Tongue (tissue), 1 donor: ENCODE measurements at regions not wholly inside any gene's neighbourhood (a gene's known extent, or its start where the extent isn't known, plus 50 kb on each side); places are given as distances from the start of the nearest gene placed in this dataset.
"Not testable (repeated sequence)": the region's sequence is repeated elsewhere in the genome, so short reads cannot be mapped to it uniquely, and the experiment has no call there.

Experiments used
- DNase-seq: peaks from one replicate; pipeline ENCODE4 v3.0.0-alpha.2; 2015

GRCh38 chr7:81180573-81180972, 261.7 kb upstream of the SEMA3C start:
- no peak for DNase-seq

DNA sequence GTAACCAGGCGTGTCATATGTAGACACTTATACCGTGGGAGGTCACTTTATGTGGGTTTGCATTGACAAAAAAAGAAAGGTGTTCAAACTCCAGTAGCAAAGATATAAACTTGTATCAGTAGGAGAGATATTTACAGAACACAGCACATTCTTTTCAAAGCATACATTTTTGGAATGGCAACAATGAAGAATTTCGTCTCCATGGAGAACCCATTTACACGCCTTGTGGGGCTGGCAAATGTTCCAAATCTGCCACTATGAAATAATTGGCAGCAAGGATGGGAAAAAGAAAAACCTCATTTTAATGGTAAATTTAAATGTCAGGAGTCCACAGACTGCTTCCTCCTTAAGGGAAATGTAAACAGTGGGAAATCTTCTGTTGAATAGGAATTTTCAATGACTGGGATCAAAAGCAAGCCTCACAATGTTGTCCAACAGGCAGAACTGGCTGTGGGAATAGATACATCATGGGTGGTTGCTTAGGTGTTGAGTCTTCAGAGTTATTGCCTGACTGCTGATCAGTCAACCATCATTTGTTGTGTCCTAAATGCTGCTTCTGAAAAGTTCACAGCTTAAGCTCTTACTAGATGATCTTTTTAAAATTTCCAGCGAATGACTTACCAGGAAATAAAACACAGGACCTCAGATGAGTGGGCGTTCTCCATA, 256.6 kb upstream of the SEMA3C start:
- DNase-seq = peak; percentile 80

DNA sequence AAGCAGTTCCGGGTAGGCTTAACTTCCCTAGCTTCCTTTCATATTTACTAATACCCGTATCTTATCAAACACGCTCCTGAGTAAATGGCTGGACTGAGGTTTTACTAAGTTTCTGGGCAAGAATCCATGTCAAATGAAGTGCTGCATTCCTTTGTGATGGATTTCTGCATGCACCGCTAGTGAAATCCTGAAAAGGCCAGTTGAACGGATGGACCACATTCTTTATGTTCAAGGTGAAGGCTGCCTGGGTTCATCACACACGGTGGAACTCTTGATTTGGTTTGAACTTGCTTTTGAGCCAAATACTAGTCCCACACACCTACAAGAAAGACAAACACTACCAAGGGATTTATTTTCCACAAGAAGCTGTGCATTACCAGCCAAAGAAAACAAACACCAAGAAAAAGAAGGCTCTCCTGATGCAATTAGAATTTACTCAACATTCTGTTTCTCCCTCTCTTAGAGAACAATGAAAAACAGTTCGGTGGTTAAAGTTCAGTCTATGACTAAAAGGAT, 255.0 kb upstream of the SEMA3C start:
- peak; percentile 27 for DNase-seq

DNA sequence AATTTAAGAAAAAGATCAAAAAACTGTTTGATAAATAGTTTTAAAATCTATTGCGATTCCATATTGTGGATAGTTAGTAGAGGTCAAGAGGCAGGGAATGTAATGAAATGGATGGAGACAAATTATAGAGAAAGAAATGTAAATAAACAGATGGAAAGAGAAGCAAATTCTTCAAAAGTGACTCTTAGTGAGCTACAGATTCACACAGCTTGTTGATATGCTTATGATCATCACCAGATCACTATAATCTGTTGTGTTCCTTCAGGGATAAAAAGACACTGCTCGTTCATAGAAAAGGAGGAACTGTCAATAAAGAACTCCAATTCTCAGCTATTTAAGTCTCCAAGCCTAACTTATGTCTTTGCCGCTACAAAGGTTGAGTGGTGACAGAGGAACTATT, 251.4 kb upstream of the SEMA3C start:
- DNase-seq = no peak

- DNase-seq = no peak
Measured at GRCh38 chr7:81167934-81168333, 249.1 kb upstream of the SEMA3C start.

GRCh38 chr7:81165070-81165469, 246.2 kb upstream of the SEMA3C start:
- no peak for DNase-seq

GRCh38 chr7:81162771-81163525, 244.1 kb upstream of the SEMA3C start:
- DNase-seq = no peak

DNA sequence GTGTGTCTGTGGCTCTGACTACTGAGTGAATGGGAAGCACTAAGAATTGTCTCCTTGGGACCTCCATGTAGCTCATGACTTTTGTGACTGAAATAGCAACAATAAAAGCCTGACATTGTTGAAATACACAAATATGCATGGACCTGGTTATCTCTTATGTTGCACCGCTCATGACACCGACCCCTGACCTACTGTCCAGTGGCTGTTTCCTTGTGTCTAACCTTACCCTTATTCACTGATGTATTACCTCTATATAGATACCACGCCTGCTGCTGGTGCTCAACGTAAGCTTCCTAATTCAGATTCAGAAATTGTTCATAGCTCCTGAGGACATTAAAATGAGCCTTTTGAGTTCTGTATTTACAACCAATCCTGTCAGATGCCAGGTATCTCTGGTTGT, 243.4 kb upstream of the SEMA3C start:
- no peak for DNase-seq

- peak; percentile 49 for DNase-seq
Measured at GRCh38 chr7:81161451-81162075, 242.7 kb upstream of the SEMA3C start.

GRCh38 chr7:81159402-81159801, 240.6 kb upstream of the SEMA3C start:
- DNase-seq = no peak

GRCh38 chr7:81158189-81158588, 239.3 kb upstream of the SEMA3C start:
- no peak for DNase-seq

DNA sequence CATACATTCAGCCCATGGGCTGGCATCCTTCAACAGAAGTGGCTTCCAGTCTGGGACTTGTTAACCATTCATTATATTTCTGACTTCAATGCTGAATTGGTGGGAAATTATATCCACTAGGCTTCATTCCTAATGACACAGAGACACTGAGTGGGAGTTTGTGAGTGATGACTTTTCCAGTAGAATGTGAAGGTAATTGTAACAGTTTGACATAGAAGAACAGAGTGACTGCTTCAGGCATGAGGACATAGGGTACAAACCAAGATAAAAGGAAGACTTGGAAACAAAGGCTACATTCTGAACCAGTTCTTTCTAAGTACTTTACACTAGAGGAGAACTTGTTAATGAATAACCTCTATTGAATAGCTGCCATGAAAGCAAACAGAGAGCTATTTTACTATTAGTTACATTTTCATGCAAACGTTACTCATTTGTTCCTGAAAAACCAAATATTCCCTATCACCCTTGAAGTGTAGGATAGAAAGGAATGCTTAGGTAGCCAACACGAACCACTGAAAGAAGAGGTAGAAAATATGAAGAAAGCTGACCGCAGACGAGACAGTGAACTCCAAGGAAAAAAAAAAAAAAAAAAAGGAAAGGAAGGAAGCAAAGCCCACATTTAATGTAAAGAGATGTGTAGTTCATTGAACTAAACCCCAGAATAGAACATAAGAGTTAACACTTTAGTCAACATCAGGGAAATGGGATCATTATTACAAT, 237.0 kb upstream of the SEMA3C start:
- DNase-seq = no peak

DNA sequence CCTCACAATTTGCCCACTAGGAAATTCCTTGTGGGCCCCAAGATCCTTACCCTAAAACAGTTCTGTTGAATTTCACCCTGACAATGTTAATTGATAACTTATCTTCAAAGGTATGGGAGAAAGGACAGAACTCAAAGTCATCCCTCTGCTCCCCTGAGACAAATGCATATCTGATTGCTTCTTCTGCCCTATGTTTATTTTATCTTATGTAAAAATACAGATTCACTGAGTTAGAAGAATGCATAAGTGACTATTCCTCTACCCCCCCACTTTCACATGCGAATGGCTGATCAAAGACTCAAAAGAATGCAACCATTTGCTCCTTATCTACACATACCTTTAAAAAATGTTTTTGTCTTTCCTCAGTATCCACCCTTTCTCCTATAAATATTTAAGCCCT, 235.7 kb upstream of the SEMA3C start:
- DNase-seq = no peak

DNA sequence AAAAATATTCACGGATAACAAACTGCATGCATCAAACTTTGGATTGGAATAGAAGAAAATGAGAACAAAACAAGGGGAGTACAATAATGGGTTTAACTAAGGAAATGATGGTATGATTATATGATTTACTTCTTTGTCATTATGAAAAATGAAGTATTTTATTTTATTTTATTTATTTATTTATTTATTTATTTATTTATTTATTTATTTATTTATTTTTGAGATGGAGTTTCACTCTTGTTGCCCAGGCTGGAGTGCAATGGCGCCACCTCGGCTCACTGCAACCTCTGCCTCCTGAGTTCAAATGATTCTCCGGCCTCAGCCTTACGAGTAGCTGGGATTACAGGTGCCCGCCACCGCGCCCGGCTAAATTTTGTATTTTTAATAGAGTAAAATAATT, 234.1 kb upstream of the SEMA3C start:
- DNase-seq = not testable (repeated sequence)

- DNase-seq = no peak
Measured at GRCh38 chr7:81150951-81151361, 232.1 kb upstream of the SEMA3C start.

- no peak for DNase-seq
Measured at GRCh38 chr7:81143856-81144255, 225.0 kb upstream of the SEMA3C start.

DNA sequence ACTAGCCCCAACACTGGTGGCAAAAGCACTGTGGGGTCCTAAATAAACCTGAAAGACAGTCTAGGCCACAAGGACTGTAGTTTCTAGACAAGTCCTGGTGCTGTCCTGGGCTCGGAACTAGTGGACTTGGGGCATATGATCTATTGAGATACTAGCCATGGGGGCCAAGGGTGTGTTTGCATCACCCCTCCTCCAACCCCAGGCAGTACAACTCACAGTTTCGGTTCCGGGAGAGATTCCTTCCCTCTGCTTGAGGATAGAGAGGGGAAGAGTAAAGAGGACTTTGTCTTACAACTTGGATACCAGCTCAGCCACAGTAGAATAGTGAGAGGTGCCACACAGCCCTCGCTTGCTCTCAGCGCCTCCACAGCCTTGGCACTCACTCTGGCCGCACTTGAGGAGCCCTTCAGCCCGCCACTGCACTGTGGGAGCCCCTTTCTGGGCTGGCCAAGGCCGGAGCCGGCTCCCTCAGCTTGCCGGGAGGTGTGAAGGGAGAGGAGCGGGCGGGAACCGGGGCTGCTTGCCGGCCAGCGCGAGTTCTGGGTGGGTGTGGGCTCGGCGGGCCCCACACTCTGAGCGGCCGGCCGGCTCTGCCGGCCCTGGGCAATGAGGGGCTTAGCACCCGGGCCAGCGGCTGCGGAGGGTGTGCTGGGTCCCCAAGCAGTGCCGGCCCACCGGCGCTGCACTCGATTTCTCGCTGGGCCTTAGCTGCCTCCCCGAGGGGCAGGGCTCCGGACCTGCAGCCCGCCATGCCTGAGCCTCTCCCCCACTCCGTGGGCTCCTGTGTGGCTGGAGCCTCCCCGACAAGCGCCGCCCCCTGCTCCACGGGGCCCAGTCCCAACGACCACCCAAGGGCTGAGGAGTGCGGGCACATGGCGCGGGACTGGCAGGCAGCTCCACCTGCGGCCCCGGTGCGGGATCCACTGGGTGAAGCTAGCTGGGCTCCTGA, 222.7 kb upstream of the SEMA3C start:
- DNase-seq = not testable (repeated sequence)

DNA sequence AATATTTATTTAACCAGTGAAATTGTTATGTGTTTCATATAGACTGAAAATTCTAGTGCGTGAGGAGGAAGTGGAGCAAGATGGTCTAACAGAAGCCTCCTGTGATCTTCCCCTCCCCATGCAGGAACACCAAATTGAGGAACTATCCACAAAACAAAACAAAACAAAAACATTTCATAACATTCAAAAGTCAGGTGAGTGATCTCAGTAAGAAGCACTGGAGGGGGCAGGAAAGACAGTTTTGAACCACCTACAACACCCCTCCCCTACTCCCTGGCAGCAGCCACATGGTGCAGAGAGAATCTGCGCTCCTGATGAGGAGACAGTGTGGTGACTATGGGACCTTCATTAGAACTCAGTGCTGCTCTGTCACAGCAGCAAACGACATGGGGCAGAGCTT, 221.9 kb upstream of the SEMA3C start:
- DNase-seq = no peak

- peak; percentile 81 for DNase-seq
Measured at GRCh38 chr7:81140252-81140651, 221.4 kb upstream of the SEMA3C start.

GRCh38 chr7:81138870-81139269, 220.0 kb upstream of the SEMA3C start:
- no peak for DNase-seq

DNA sequence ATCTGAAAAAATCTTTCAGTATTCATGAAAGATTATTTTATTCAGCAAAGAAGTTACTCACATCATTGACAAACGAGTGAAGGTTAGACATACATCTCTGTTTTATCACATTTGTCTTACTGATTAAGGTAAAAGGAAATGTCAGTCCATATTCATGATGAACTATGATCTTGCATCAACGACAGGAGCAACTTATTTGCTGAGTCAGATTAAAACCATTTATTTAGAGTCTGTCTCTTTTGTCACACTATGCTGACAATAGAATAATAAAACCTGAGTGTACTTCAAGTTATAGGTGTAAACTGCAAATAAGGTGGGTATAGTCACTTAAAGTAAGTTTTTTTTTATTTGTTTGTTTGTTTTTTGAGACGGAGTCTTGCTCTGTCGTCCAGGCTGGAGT, 216.5 kb upstream of the SEMA3C start:
- no peak for DNase-seq

DNA sequence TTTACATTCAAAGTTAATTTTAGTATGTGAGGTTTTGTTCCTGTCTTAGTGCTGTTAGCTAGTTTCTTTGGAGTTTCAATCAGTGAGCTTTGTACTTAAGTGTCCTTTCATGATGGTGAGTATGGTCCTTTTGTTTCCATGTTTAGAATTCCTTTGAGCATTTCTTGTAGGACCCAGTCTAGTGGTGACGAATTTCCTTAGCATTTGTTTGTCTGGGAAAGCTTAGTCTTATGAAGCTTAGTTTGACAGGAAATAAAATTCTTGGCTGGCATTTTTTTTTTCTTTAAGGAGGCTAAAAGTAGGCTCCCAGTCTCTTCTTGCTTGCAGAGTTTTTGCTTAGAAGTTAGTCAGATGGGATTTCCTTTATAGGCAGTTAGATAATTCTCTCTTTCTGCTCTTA, 209.2 kb upstream of the SEMA3C start:
- DNase-seq = no peak
